Right kidney (tissue), 1 donor: ENCODE measurements at regions not wholly inside any gene's neighbourhood (a gene's known extent, or its start where the extent isn't known, plus 50 kb on each side); places are given as distances from the start of the nearest gene placed in this dataset.

Experiments used
- DNase-seq: peaks from one replicate; pipeline ENCODE4 v3.0.0-alpha.2; 2016

- DNase-seq = no peak
These were observed 336.3 kb downstream of the DIPK2A start for GRCh38 chr3:144307951-144308350.

GRCh38 chr3:144308396-144308795 is 336.8 kb downstream of the DIPK2A start:
- DNase-seq = no peak

- DNase-seq = no peak
These were observed 341.1 kb downstream of the DIPK2A start for GRCh38 chr3:144312702-144313101.

GRCh38 chr3:144314946-144315345 is 343.3 kb downstream of the DIPK2A start:
- no peak for DNase-seq

GRCh38 chr3:144317961-144318360 is 346.3 kb downstream of the DIPK2A start:
- DNase-seq = no peak

GRCh38 chr3:144324076-144324475 is 352.5 kb downstream of the DIPK2A start:
- no peak for DNase-seq

- DNase-seq = no peak
These were observed 361.2 kb downstream of the DIPK2A start for GRCh38 chr3:144332868-144333267.

- no peak for DNase-seq
These were observed 369.8 kb downstream of the DIPK2A start for GRCh38 chr3:144341471-144341870.

GRCh38 chr3:144343343-144343742 is 371.7 kb downstream of the DIPK2A start:
- DNase-seq = no peak

- no peak for DNase-seq
These were observed 372.2 kb downstream of the DIPK2A start for GRCh38 chr3:144343777-144344176.

- DNase-seq = no peak
These were observed 373.4 kb downstream of the DIPK2A start for GRCh38 chr3:144344925-144345548.

GRCh38 chr3:144350125-144350524 is 378.5 kb downstream of the DIPK2A start:
- no peak for DNase-seq

- no peak for DNase-seq
These were observed 379.4 kb downstream of the DIPK2A start for GRCh38 chr3:144351011-144351410.

- DNase-seq = no peak
These were observed 380.2 kb downstream of the DIPK2A start for GRCh38 chr3:144351773-144352365.

GRCh38 chr3:144358191-144358590 is 386.6 kb downstream of the DIPK2A start:
- DNase-seq = no peak

- DNase-seq = no peak
These were observed 389.4 kb downstream of the DIPK2A start for GRCh38 chr3:144361002-144361401.

- DNase-seq = no peak
These were observed 390.5 kb downstream of the DIPK2A start for GRCh38 chr3:144362126-144362525.

- DNase-seq = no peak
These were observed 392.2 kb downstream of the DIPK2A start for GRCh38 chr3:144363856-144364255.

GRCh38 chr3:144364737-144365136 is 393.1 kb downstream of the DIPK2A start:
- DNase-seq = no peak

- no peak for DNase-seq
These were observed 397.7 kb downstream of the DIPK2A start for GRCh38 chr3:144369129-144369879.

GRCh38 chr3:144375088-144375487 is 403.5 kb downstream of the DIPK2A start:
- DNase-seq = no peak

- no peak for DNase-seq
These were observed 409.2 kb downstream of the DIPK2A start for GRCh38 chr3:144380849-144381248.

GRCh38 chr3:144381607-144382006 is 410.0 kb downstream of the DIPK2A start:
- DNase-seq = no peak
